Activated CD8-positive, alpha-beta T cell treated with anti-CD3 and anti-CD28 coated beads, Interleukin-2, amount 10 ng/mL, durations not matched to agents 7 days and 5 days (primary cell): ENCODE measurements at regions not wholly inside any gene's neighbourhood (a gene's known extent, or its start where the extent isn't known, plus 50 kb on each side); places are given as distances from the start of the nearest gene placed in this dataset.

Experiments used
- ATAC-seq: fragments of 150-1000 bp; cut with Tn5 transposase; one replicate; pipeline ENCODE4 v1.10.0; 2021; ENCODE audit warnings: moderate library complexity
- CTCF ChIA-PET: fragments of 350-600 bp; sonication (Branson Sonifier 250); formaldehyde crosslinking; loops from one replicate; lab custom pipeline; 2021; ENCODE audit warnings: antibody characterized with exemption; lab: Charles Lee
- POLR2A ChIA-PET: fragments of 350-600 bp; sonication (Branson Sonifier 250); formaldehyde crosslinking; loops from one replicate; lab custom pipeline; 2021; ENCODE audit warnings: antibody characterized with exemption; lab: Charles Lee
- DNase-seq: peaks from one replicate; pipeline ENCODE4 v3.0.0-alpha.2; 2020
- H3K27ac Mint-ChIP-seq: one replicate; pipeline ENCODE4 v1.8.0; 2021; ENCODE audit warnings: mild to moderate bottlenecking, mixed read lengths
- H3K27me3 Mint-ChIP-seq: one replicate; pipeline ENCODE4 v1.8.0; 2021; ENCODE audit warnings: low read depth, mixed read lengths
- H3K36me3 Mint-ChIP-seq: one replicate; pipeline ENCODE4 v1.8.0; 2021; ENCODE audit warnings: low read depth, mixed read lengths
- H3K4me1 Mint-ChIP-seq: one replicate; pipeline ENCODE4 v1.8.0; 2021; ENCODE audit warnings: low read depth, mixed read lengths
- H3K4me3 Mint-ChIP-seq: one replicate; pipeline ENCODE4 v1.8.0; 2021; ENCODE audit warnings: mild to moderate bottlenecking, mixed read lengths
- H3K9me3 Mint-ChIP-seq: one replicate; pipeline ENCODE4 v1.8.0; 2022; ENCODE audit warnings: mixed read lengths; ENCODE audit not compliant: insufficient read depth

- ChIA-PET CTCF (interaction anchor here (1.5 kb wide), 1 partner anchor 46 kb away, joined by 4 read pairs; no protein-coding TSS in a partner anchor), POLR2A (no interaction called here)
- Mint-ChIP-seq H3K27me3 (peaks cover 4% of the 10 kb centered on the region), H3K4me3 (no peak overlapping the region), H3K9me3 (no peaks in the 10 kb centered on the region), H3K36me3 (no peaks in the 10 kb centered on the region), H3K4me1 (no peaks in the 10 kb centered on the region), H3K27ac (no peak overlapping the region)
- ATAC-seq (no peak), DNase-seq (no peak)
Observed at GRCh38 chr1:18535391-18536210, 54.9 kb downstream of the KLHDC7A start.

DNA sequence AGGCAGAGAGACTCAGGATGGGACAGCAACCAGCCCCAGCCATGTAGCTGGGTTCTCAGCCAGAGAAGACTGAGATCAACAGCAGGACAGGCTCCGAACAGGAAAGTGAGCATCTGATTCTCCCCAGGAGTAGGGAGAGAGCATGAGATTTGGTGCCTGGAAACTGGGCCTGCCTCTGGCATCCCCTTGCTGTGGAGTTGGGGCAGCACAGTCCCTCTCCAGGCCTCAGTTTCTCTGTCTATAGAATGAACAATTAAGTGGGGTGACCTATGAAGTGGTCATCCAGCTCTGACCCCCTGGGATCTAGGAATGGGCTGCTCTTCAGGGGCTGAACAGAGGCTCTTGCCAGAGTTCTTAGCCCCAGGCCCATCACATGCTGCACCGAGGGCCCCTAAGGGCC is 55.6 kb downstream of the KLHDC7A start:
- Mint-ChIP-seq H3K9me3 (no peaks in the 10 kb centered on the region), H3K36me3 (no peaks in the 10 kb centered on the region), H3K27ac (no peak overlapping the region), H3K27me3 (no peaks in the 10 kb centered on the region), H3K4me1 (no peaks in the 10 kb centered on the region), H3K4me3 (no peak overlapping the region)
- ChIA-PET POLR2A (no interaction called here), CTCF (no interaction called here)
- no peak for ATAC-seq
- DNase-seq, result no peak

DNA sequence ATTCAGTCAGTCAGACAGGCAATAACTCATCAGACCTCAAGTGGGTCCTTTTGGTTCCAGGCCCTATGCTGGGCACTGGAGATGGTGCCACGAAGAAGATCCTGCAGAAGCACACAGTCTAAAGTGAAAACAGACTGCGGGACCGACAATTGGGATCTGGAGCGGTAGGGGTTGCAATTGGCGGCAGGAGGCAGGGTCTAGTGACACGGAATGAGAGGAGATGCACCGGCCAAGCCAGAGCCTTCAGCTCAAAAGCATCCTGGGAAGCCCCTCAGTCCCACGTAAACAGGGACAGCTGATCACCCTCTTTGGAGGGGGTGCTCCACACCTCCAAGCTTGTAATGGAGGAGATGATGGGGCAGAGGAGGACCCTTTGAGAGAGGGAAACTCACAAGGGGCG is 56.2 kb downstream of the KLHDC7A start:
- Mint-ChIP-seq H3K27me3 (peaks cover 1% of the 10 kb centered on the region), H3K27ac (no peak overlapping the region), H3K4me3 (no peak overlapping the region), H3K9me3 (no peaks in the 10 kb centered on the region), H3K36me3 (no peaks in the 10 kb centered on the region), H3K4me1 (no peaks in the 10 kb centered on the region)
- POLR2A ChIA-PET, result no interaction called here
- CTCF ChIA-PET, result no interaction called here
- ATAC-seq, result no peak
- no peak for DNase-seq

- POLR2A ChIA-PET, result no interaction called here
- ATAC-seq (no peak), DNase-seq (no peak)
- H3K9me3 Mint-ChIP-seq, result no peaks in the 10 kb centered on the region
- CTCF ChIA-PET, result no interaction called here
- H3K4me3 Mint-ChIP-seq, result no peak overlapping the region
- H3K36me3 Mint-ChIP-seq, result no peaks in the 10 kb centered on the region
- no peaks in the 10 kb centered on the region for H3K4me1 Mint-ChIP-seq
- H3K27ac Mint-ChIP-seq, result no peak overlapping the region
- peaks cover 7% of the 10 kb centered on the region for H3K27me3 Mint-ChIP-seq
Observed at GRCh38 chr1:18537386-18538306, 56.9 kb downstream of the KLHDC7A start.

DNA sequence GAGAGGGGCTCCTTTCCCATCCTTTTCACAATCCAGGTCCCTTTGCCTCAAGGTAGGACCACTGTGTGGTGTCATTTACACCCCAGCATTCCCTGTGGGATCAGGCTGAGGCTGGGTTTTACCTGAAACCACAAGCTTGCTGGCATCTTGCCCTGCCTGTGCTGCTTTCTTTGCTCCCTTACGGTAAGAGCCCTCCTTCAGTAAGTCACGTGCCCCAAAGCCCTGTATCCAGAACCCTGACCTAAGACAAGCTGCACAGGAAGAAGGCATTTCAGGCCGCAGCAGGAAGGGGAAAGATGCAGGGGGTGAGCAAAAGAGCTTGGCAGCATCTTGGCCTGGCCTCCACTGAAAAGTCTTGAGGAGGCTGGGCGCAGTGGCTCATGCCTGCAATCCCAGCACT is 58.4 kb downstream of the KLHDC7A start:
- DNase-seq (no peak), ATAC-seq (no peak)
- Mint-ChIP-seq H3K27me3 (peaks cover 18% of the 10 kb centered on the region), H3K36me3 (no peaks in the 10 kb centered on the region), H3K27ac (no peak overlapping the region), H3K4me3 (no peak overlapping the region), H3K4me1 (no peaks in the 10 kb centered on the region), H3K9me3 (no peaks in the 10 kb centered on the region)
- ChIA-PET CTCF (no interaction called here), POLR2A (interaction anchor here (0.7 kb wide), 1 partner anchor 15 kb away, joined by 3 read pairs; no protein-coding TSS in a partner anchor)

GRCh38 chr1:18540136-18540765 is 59.5 kb downstream of the KLHDC7A start:
- DNase-seq, result no peak
- Mint-ChIP-seq H3K27ac (no peak overlapping the region), H3K27me3 (peaks cover 21% of the 10 kb centered on the region), H3K4me1 (no peaks in the 10 kb centered on the region), H3K9me3 (no peaks in the 10 kb centered on the region), H3K4me3 (no peak overlapping the region), H3K36me3 (no peaks in the 10 kb centered on the region)
- ATAC-seq, result no peak
- CTCF ChIA-PET, result no interaction called here
- POLR2A ChIA-PET, result no interaction called here

- Mint-ChIP-seq H3K27me3 (peaks cover 24% of the 10 kb centered on the region), H3K9me3 (no peaks in the 10 kb centered on the region), H3K4me3 (no peak overlapping the region), H3K4me1 (no peaks in the 10 kb centered on the region), H3K36me3 (no peaks in the 10 kb centered on the region), H3K27ac (no peak overlapping the region)
- ChIA-PET CTCF (no interaction called here), POLR2A (no interaction called here)
- ATAC-seq, result no peak
- no peak for DNase-seq
Observed at GRCh38 chr1:18541046-18541795, 60.5 kb downstream of the KLHDC7A start.

- Mint-ChIP-seq H3K4me1 (no peaks in the 10 kb centered on the region), H3K27ac (no peak overlapping the region), H3K36me3 (no peaks in the 10 kb centered on the region), H3K4me3 (no peak overlapping the region), H3K27me3 (peaks cover 30% of the 10 kb centered on the region), H3K9me3 (no peaks in the 10 kb centered on the region)
- ChIA-PET POLR2A (no interaction called here), CTCF (no interaction called here)
- DNase-seq (no peak), ATAC-seq (no peak)
Observed at GRCh38 chr1:18542351-18542750, 61.6 kb downstream of the KLHDC7A start.

GRCh38 chr1:18546026-18546425 is 65.3 kb downstream of the KLHDC7A start:
- DNase-seq, result no peak
- Mint-ChIP-seq H3K36me3 (no peaks in the 10 kb centered on the region), H3K27ac (no peak overlapping the region), H3K4me3 (no peak overlapping the region), H3K4me1 (no peaks in the 10 kb centered on the region), H3K27me3 (peaks cover 33% of the 10 kb centered on the region), H3K9me3 (no peaks in the 10 kb centered on the region)
- no peak for ATAC-seq
- ChIA-PET CTCF (no interaction called here), POLR2A (no interaction called here)

- Mint-ChIP-seq H3K4me1 (no peaks in the 10 kb centered on the region), H3K27me3 (peaks cover 27% of the 10 kb centered on the region), H3K27ac (no peak overlapping the region), H3K4me3 (no peak overlapping the region), H3K36me3 (no peaks in the 10 kb centered on the region), H3K9me3 (no peaks in the 10 kb centered on the region)
- no peak for ATAC-seq
- ChIA-PET POLR2A (no interaction called here), CTCF (no interaction called here)
- no peak for DNase-seq
Observed at GRCh38 chr1:18547460-18547859, 66.7 kb downstream of the KLHDC7A start.

- no peaks in the 10 kb centered on the region for H3K4me1 Mint-ChIP-seq
- H3K36me3 Mint-ChIP-seq, result no peaks in the 10 kb centered on the region
- no peaks in the 10 kb centered on the region for H3K9me3 Mint-ChIP-seq
- ChIA-PET CTCF (no interaction called here), POLR2A (no interaction called here)
- H3K27ac Mint-ChIP-seq, result no peak overlapping the region
- ATAC-seq (no peak), DNase-seq (no peak)
- H3K4me3 Mint-ChIP-seq, result no peak overlapping the region
- H3K27me3 Mint-ChIP-seq, result peaks cover 17% of the 10 kb centered on the region
Observed at GRCh38 chr1:18548643-18549042, 67.9 kb downstream of the KLHDC7A start.
